A673 (cell line): ENCODE measurements at regions not wholly inside any gene's neighbourhood (a gene's known extent, or its start where the extent isn't known, plus 50 kb on each side); places are given as distances from the start of the nearest gene placed in this dataset.

Experiments
- BruUV-seq: library from RNA; stranded (reverse); fragments of 400-500 nt; replicated peaks from 2 replicates; lab custom pipeline; 2021; lab: Mats Ljungman, UMichigan
- CTCF ChIA-PET: fragments of 300-600 bp; sonication (Branson Sonifier 250); formaldehyde crosslinking; loops from one replicate; lab custom pipeline; 2022; ENCODE audit warnings: antibody characterized with exemption; lab: Charles Lee
- POLR2A ChIA-PET: fragments of 300-600 bp; sonication (Branson Sonifier 250); formaldehyde crosslinking; loops from one replicate; lab custom pipeline; 2022; ENCODE audit warnings: antibody characterized with exemption; ENCODE audit not compliant: low non-redundant PET; lab: Charles Lee
- DNase-seq: peaks from one replicate; pipeline ENCODE4 v3.0.0-alpha.2; 2015; ENCODE audit warnings: low spot score
- H3K27ac ChIP-seq: fragments of 200-600 bp; sonication (generic); 2 replicates; pipeline ENCODE4 v1.5.1; 2016; ENCODE audit warnings: mixed run types, low read depth, mild to moderate bottlenecking, mixed read lengths, antibody characterized with exemption, low read length; ENCODE audit not compliant: poor library complexity, severe bottlenecking
- H3K27me3 ChIP-seq: fragments of 200-600 bp; sonication (generic); replicated peaks from 2 replicates; pipeline ENCODE4 v1.6.1; 2017; ENCODE audit warnings: mixed run types, low read depth, mild to moderate bottlenecking, mixed read lengths, antibody characterized with exemption, low read length; ENCODE audit not compliant: insufficient read depth, poor library complexity
- H3K36me3 ChIP-seq: fragments of 200-600 bp; sonication (generic); 2 replicates; pipeline ENCODE4 v1.6.1; 2016; ENCODE audit warnings: mixed run types, mild to moderate bottlenecking, mixed read lengths, antibody characterized with exemption, low read length; ENCODE audit not compliant: insufficient read depth, poor library complexity, severe bottlenecking
- H3K4me1 ChIP-seq: fragments of 200-600 bp; sonication (generic); 2 replicates; pipeline ENCODE4 v1.6.1; 2017; ENCODE audit warnings: mixed run types, mild to moderate bottlenecking, mixed read lengths, antibody characterized with exemption, low read length; ENCODE audit not compliant: insufficient read depth, poor library complexity, severe bottlenecking
- H3K4me3 ChIP-seq: fragments of 200-600 bp; sonication (generic); 2 replicates; pipeline ENCODE4 v1.5.1; 2016; ENCODE audit warnings: low read depth, mixed run types, mild to moderate bottlenecking, mixed read lengths, low read length; ENCODE audit not compliant: poor library complexity, severe bottlenecking
- H3K9me3 ChIP-seq: fragments of 200-600 bp; sonication (generic); 2 replicates; pipeline ENCODE4 v1.6.1; 2016; ENCODE audit warnings: mixed run types, low read depth, mild to moderate bottlenecking, mixed read lengths, antibody characterized with exemption, low read length; ENCODE audit not compliant: poor library complexity, severe bottlenecking
- EZH2 ChIP-seq: fragments of 200-600 bp; sonication (generic); IDR thresholded peaks from 2 replicates; pipeline ENCODE4 v1.6.1; 2017; ENCODE audit warnings: borderline replicate concordance, low read depth, mild to moderate bottlenecking, mixed read lengths, antibody characterized with exemption, low read length; ENCODE audit not compliant: poor library complexity, severe bottlenecking
- intact Hi-C: fragments of 100-400 bp; cut with micrococcal nuclease; formaldehyde crosslinking; loops from one replicate; pipeline ENCODE4 v1.10.0; 2022; ENCODE audit not compliant: unreplicated experiment
- TF ChIP-seq, protein P1 (sequence below): fragments of 300-800, 200-600 bp; sonication (generic); conservative IDR thresholded peaks from 2 replicates; pipeline ENCODE4 v1.5.1; 2017; ENCODE audit warnings: low read depth, mild to moderate bottlenecking, antibody characterized with exemption, low read length, moderate library complexity, mixed read lengths

DNA sequence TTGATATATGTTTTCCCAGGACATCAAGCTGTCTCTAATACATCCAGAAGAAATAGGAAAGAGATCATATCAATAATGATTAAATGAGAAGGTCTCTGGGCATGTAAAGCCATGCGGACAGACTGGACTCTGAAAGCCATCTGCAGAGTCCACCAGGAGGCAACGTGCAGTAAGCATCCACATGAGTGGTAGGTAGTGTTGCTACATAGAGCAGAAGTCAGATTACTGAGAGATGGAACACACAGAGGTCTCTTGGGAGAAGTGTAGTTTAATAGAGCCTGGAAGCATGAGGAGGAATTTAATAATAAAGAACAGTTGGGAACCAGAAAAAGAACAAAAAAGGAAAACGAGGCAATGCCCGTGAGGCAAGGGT is 758.1 kb upstream of the DDX18 start:
- ChIA-PET POLR2A (no interaction called here), CTCF (no interaction called here)
- BruUV-seq = no TSS peak
- no peak for DNase-seq
- Histone ChIP-seq H3K36me3 (no peaks in the 10 kb centered on the region), H3K4me3 (no peak overlapping the region), H3K9me3 (peaks cover 10% of the 10 kb centered on the region), H3K27ac (no peak overlapping the region), H3K27me3 (no peaks in the 10 kb centered on the region), H3K4me1 (no peaks in the 10 kb centered on the region)
- intact Hi-C loops = no loop called here
- TF ChIP-seq, protein P1, sequence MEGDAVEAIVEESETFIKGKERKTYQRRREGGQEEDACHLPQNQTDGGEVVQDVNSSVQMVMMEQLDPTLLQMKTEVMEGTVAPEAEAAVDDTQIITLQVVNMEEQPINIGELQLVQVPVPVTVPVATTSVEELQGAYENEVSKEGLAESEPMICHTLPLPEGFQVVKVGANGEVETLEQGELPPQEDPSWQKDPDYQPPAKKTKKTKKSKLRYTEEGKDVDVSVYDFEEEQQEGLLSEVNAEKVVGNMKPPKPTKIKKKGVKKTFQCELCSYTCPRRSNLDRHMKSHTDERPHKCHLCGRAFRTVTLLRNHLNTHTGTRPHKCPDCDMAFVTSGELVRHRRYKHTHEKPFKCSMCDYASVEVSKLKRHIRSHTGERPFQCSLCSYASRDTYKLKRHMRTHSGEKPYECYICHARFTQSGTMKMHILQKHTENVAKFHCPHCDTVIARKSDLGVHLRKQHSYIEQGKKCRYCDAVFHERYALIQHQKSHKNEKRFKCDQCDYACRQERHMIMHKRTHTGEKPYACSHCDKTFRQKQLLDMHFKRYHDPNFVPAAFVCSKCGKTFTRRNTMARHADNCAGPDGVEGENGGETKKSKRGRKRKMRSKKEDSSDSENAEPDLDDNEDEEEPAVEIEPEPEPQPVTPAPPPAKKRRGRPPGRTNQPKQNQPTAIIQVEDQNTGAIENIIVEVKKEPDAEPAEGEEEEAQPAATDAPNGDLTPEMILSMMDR = no peak
- TF ChIP-seq EZH2 = no peak

GRCh38 chr2:117057016-117057415 is 757.5 kb upstream of the DDX18 start:
- no peak for TF ChIP-seq EZH2
- TF ChIP-seq, protein P1 = no peak
- no peak overlapping the region for H3K4me3 ChIP-seq
- no peak for DNase-seq
- no peaks in the 10 kb centered on the region for H3K4me1 ChIP-seq
- ChIA-PET POLR2A (no interaction called here), CTCF (no interaction called here)
- no TSS peak for BruUV-seq
- no peaks in the 10 kb centered on the region for H3K27me3 ChIP-seq
- no peak overlapping the region for H3K27ac ChIP-seq
- intact Hi-C loops = no loop called here
- H3K36me3 ChIP-seq = no peaks in the 10 kb centered on the region
- peaks cover 6% of the 10 kb centered on the region for H3K9me3 ChIP-seq

GRCh38 chr2:117058366-117058765 is 756.1 kb upstream of the DDX18 start:
- POLR2A ChIA-PET = no interaction called here
- H3K4me3 ChIP-seq = no peak overlapping the region
- H3K4me1 ChIP-seq = no peaks in the 10 kb centered on the region
- peaks cover 3% of the 10 kb centered on the region for H3K9me3 ChIP-seq
- no TSS peak for BruUV-seq
- no peaks in the 10 kb centered on the region for H3K27me3 ChIP-seq
- no peak for DNase-seq
- CTCF ChIA-PET = no interaction called here
- intact Hi-C loops = no loop called here
- no peaks in the 10 kb centered on the region for H3K36me3 ChIP-seq
- TF ChIP-seq EZH2 = no peak
- TF ChIP-seq, protein P1 = no peak
- no peak overlapping the region for H3K27ac ChIP-seq
